Lung (tissue), 11 donors: ENCODE measurements at regions not wholly inside any gene's neighbourhood (a gene's known extent, or its start where the extent isn't known, plus 50 kb on each side); places are given as distances from the start of the nearest gene placed in this dataset.

Experiments used
- ATAC-seq: fragments of 200-7000 bp; cut with Tn5 transposase; one replicate; pipeline ENCODE4 v1.9.1; 2020; ENCODE audit warnings: moderate number of reproducible peaks; ENCODE audit not compliant: insufficient read depth, low FRiP score
- DNase-seq, 3 donors: peaks; one replicate each; pipeline ENCODE4 v3.0.0-alpha.2; 2013 to 2017
- H3K27ac ChIP-seq, 2 donors: one replicate each; pipeline ENCODE4 v1.5.1; 2013; ENCODE audit warnings: mild to moderate bottlenecking in 2 of 2, moderate library complexity in 2 of 2, control low read depth in 1 of 2, inconsistent platforms in 1 of 2, low read depth in 1 of 2, low read length in 1 of 2
- H3K27me3 ChIP-seq, 3 donors: one replicate each; pipeline ENCODE4 v1.5.1; 2013; ENCODE audit warnings: low read length in 2 of 3; ENCODE audit not compliant: control insufficient read depth in 3 of 3, insufficient read depth in 3 of 3
- H3K36me3 ChIP-seq, 4 donors: one replicate each; pipeline ENCODE4 v1.5.1; 2013; ENCODE audit warnings: low read length in 4 of 4, mild to moderate bottlenecking in 1 of 4, moderate library complexity in 1 of 4; ENCODE audit not compliant: control insufficient read depth in 4 of 4, insufficient read depth in 4 of 4
- H3K4me1 ChIP-seq, 5 donors: one replicate each; pipeline ENCODE4 v1.5.1; 2013; ENCODE audit warnings: low read length in 5 of 5, mild to moderate bottlenecking in 2 of 5, moderate library complexity in 1 of 5; ENCODE audit not compliant: control insufficient read depth in 5 of 5, insufficient read depth in 5 of 5
- H3K4me3 ChIP-seq: one replicate; pipeline ENCODE4 v1.5.1; 2013; ENCODE audit warnings: mild to moderate bottlenecking, control low read depth, moderate library complexity
- H3K9ac ChIP-seq, 2 donors: one replicate each; pipeline ENCODE4 v1.5.1; 2013; ENCODE audit warnings: low read length in 2 of 2, control low read depth in 1 of 2; ENCODE audit not compliant: insufficient read depth in 1 of 2
- H3K9me3 ChIP-seq, 4 donors: one replicate each; pipeline ENCODE4 v1.5.1; 2013; ENCODE audit warnings: low read length in 3 of 4, mild to moderate bottlenecking in 1 of 4, moderate library complexity in 1 of 4; ENCODE audit not compliant: control insufficient read depth in 4 of 4, insufficient read depth in 3 of 4
- CTCF ChIP-seq: IDR thresholded peaks from 2 replicates; pipeline ENCODE4 v1.5.1; 2012; ENCODE audit warnings: mild to moderate bottlenecking; ENCODE audit errors: control extremely low read depth, extremely low read depth
- WGBS, 2 donors: extraction: QIAGEN DNeasy Blood & Tissue Kit; methylation state at CpG; one replicate each; pipeline ENCODE4 v1.1.7; 2013; 5-methylcytosine and 5-hydroxymethylcytosine counted together
- donor health status: control.
- donor health status: control.
- donor health status: Bipolar disorder and iron deficiency.
- donor health status: healthy.
- donor health status: DM: yes; HTN: yes; CAD: no.

GRCh38 chr4:111789901-111790640 lies 355.2 kb upstream of the FAM241A start:
- H3K27ac ChIP-seq, result no peak overlapping the region
- peaks cover 0 to 3% (median 0%) of the 10 kb centered on the region in 5 donors for H3K4me1 ChIP-seq
- no peak overlapping the region for H3K4me3 ChIP-seq
- H3K9me3 ChIP-seq, result no peaks in the 10 kb centered on the region
- no peak for TF ChIP-seq CTCF
- WGBS, 2 donors, result 88 to 90% methylated on average over 5 of the region's 5 CpGs
- no peak overlapping the region for H3K9ac ChIP-seq
- H3K27me3 ChIP-seq, result peaks cover 0 to 7% (median 5%) of the 10 kb centered on the region in 3 donors
- no peak for DNase-seq
- no peaks in the 10 kb centered on the region for H3K36me3 ChIP-seq
- no peak for ATAC-seq

GRCh38 chr4:111792632-111793031 lies 352.6 kb upstream of the FAM241A start:
- Histone ChIP-seq H3K36me3 (no peaks in the 10 kb centered on the region), H3K27me3 (peaks cover 0 to 7% (median 5%) of the 10 kb centered on the region in 3 donors), H3K4me1 (peaks cover 0 to 3% (median 0%) of the 10 kb centered on the region in 5 donors), H3K9me3 (no peaks in the 10 kb centered on the region), H3K4me3 (no peak overlapping the region), H3K27ac (no peak overlapping the region), H3K9ac (no peak overlapping the region)
- DNase-seq (no peak), ATAC-seq (no peak)
- TF ChIP-seq CTCF, result no peak
- WGBS, 2 donors, result 39 to 55% methylated on average over 1 of the region's 1 CpG

- no peaks in the 10 kb centered on the region for H3K36me3 ChIP-seq
- no peaks in the 10 kb centered on the region for H3K9me3 ChIP-seq
- H3K9ac ChIP-seq, result no peak overlapping the region
- no peak for ATAC-seq
- no peak overlapping the region for H3K27ac ChIP-seq
- no peaks in the 10 kb centered on the region for H3K4me1 ChIP-seq
- WGBS, 2 donors, result 72 to 81% methylated on average over 2 of the region's 2 CpGs
- DNase-seq, result no peak
- H3K27me3 ChIP-seq, result no peaks in the 10 kb centered on the region
- TF ChIP-seq CTCF, result no peak
- no peak overlapping the region for H3K4me3 ChIP-seq
These were observed 351.7 kb upstream of the FAM241A start for GRCh38 chr4:111793433-111794091.
